Heart right ventricle (tissue), 16 donors: ENCODE measurements at regions not wholly inside any gene's neighbourhood (a gene's known extent, or its start where the extent isn't known, plus 50 kb on each side); places are given as distances from the start of the nearest gene placed in this dataset.
"Not testable (repeated sequence)": the region's sequence is repeated elsewhere in the genome, so short reads cannot be mapped to it uniquely, and the experiment has no call there.

ENCODE experiments used
- ATAC-seq, 8 donors: fragments of 200-7000 bp; cut with Tn5 transposase; one replicate each; pipeline ENCODE4 v1.9.1; 2020; ENCODE audit warnings: mild to moderate bottlenecking in 8 of 8, moderate library complexity in 8 of 8, moderate number of reproducible peaks in 1 of 8
- DNase-seq, 2 donors: peaks; one replicate each; pipeline ENCODE4 v3.0.0-alpha.2; 2020
- H3K27ac ChIP-seq, 10 donors: fragments of 200-600 bp; sonication (generic) in 2 of 10; one replicate each; pipeline versions ENCODE4 v1.5.0 to v1.8.0; 2020 to 2022; ENCODE audit warnings: mild to moderate bottlenecking in 3 of 10
- H3K27me3 ChIP-seq, 7 donors: fragments of 200-600 bp; one replicate each; pipeline ENCODE4 v1.8.0; 2021 to 2022; ENCODE audit warnings: mild to moderate bottlenecking in 2 of 7
- H3K36me3 ChIP-seq, 9 donors: fragments of 200-600 bp; sonication (generic) in 1 of 9; one replicate each; pipeline versions ENCODE4 v1.5.0 to v1.8.0; 2020 to 2022; ENCODE audit warnings: mild to moderate bottlenecking in 2 of 9
- H3K4me1 ChIP-seq, 9 donors: fragments of 200-600 bp; sonication (generic) in 1 of 9; one replicate each; pipeline versions ENCODE4 v1.5.0 to v1.8.0; 2020 to 2022; ENCODE audit warnings: mild to moderate bottlenecking in 4 of 9
- H3K4me3 ChIP-seq, 10 donors: fragments of 200-600 bp; sonication (generic) in 2 of 10; one replicate each; pipeline versions ENCODE4 v1.5.0 to v1.8.0; 2020 to 2022; ENCODE audit warnings: mild to moderate bottlenecking in 7 of 10, moderate library complexity in 2 of 10
- H3K9me3 ChIP-seq, 11 donors: fragments of 200-600 bp in 10 of 11; sonication (generic) in 2 of 11; one replicate each; pipeline versions ENCODE4 v1.5.0 to v1.8.0; 2013 to 2022; ENCODE audit warnings: mild to moderate bottlenecking in 2 of 11, control low read depth in 1 of 11, moderate library complexity in 1 of 11
- CTCF ChIP-seq, 9 donors: fragments of 200-600 bp; sonication (generic) in 2 of 9; IDR thresholded peaks; one replicate each; pipeline versions ENCODE4 v1.5.0 to v1.8.0; 2021 to 2022; ENCODE audit warnings: antibody characterized with exemption in 9 of 9, mild to moderate bottlenecking in 5 of 9, moderate library complexity in 1 of 9
- WGBS, 2 donors: extraction: QIAGEN DNeasy Blood & Tissue Kit; methylation state at CpG; one replicate each; pipeline ENCODE4 v1.1.7; 2013; ENCODE audit warnings: inconsistent platforms in 1 of 2; 5-methylcytosine and 5-hydroxymethylcytosine counted together
- intact Hi-C, 10 donors: fragments of 100-400 bp; cut with DNase I; formaldehyde crosslinking; loops; one replicate each; pipeline versions ENCODE4 v1.11.1 to v1.14.2; 2022
- donor health status: Arrhythmogenic right ventricular cardiomyopathy.
- donor health status: ischemic (EF 13 %, LVEDD 7.1; RV severe dilation, severe dysfunction).
- donor health status: healthy with polysubstance abuse.
- donor health status: DM: no; HTN: yes; CAD: no.
- donor health status: DM: no; HTN: no; CAD: no.
- donor health status: ischemic (EF 25% LVEDD 6.9; RV normal size, moderate dysfunction).
- donor health status: ischemic (EF 25% LVEDD 5.7; RV mildly dilated, moderate dysfunction).
- donor health status: healthy.
- donor health status: DM: yes; HTN: yes; CAD: no.
- donor health status: Ischemic cardiomyopathy.
- donor health status: ischemic (EF 35%, LVEDD 5.7; RV mildly dilated, moderate dysfunction).
- donor health status: nonischemic (EF 11% LVEDD 7.7; RV severe dilation, severe dysfunction).
- donor health status: DM: yes; HTN: yes; CAD: no.
- donor health status: PGD.
- donor health status: ischemic (EF 29% LVEDD 5.4; RV normal size, mild dysfunction).
- donor health status: nonischemic (EF 23%, LVEDD 6.1; RV moderate dilation, normal function).

GRCh38 chr16:5298202-5298601 lies 200.6 kb upstream of the EEF2KMT start:
- no peak for ATAC-seq
- no peak for TF ChIP-seq CTCF (IDR thresholded peaks at IDR 0.05)
- 68 to 83% methylated on average over 2 of the region's 3 CpGs for WGBS, 2 donors

GRCh38 chr16:5296176-5296575 lies 198.6 kb upstream of the EEF2KMT start:
- Histone ChIP-seq H3K4me3 (no peak overlapping the region), H3K4me1 (no peaks in the 10 kb centered on the region), H3K36me3 (no peaks in the 10 kb centered on the region), H3K27ac (no peak overlapping the region), H3K9me3 (peaks cover 0 to 7% (median 0%) of the 10 kb centered on the region in 11 donors), H3K27me3 (no peaks in the 10 kb centered on the region)
- no peak for ATAC-seq
- intact Hi-C loops: no loop called here
- no peak for DNase-seq
- no peak for TF ChIP-seq CTCF (IDR thresholded peaks at IDR 0.05)
- 55 to 57% methylated on average over 3 of the region's 3 CpGs for WGBS, 2 donors

More at GRCh38 chr16:5298202-5298601, 200.6 kb upstream of the EEF2KMT start:
- no peak for DNase-seq
- no peaks in the 10 kb centered on the region for H3K4me1 ChIP-seq
- no peaks in the 10 kb centered on the region for H3K27me3 ChIP-seq
- no peaks in the 10 kb centered on the region for H3K36me3 ChIP-seq
- no peak overlapping the region for H3K4me3 ChIP-seq
- H3K9me3 ChIP-seq: peaks cover 0 to 24% (median 11%) of the 10 kb centered on the region in 11 donors
- intact Hi-C loops: no loop called here
- no peak overlapping the region for H3K27ac ChIP-seq

- DNase-seq, H3K27me3 ChIP-seq, H3K4me1 ChIP-seq, ATAC-seq, H3K4me3 ChIP-seq, intact Hi-C loops, H3K27ac ChIP-seq, H3K9me3 ChIP-seq, H3K36me3 ChIP-seq: not testable (repeated sequence)
- WGBS, 2 donors: 49 to 51% methylated on average over 8 of the region's 8 CpGs
These were observed 197.7 kb upstream of the EEF2KMT start for GRCh38 chr16:5295304-5295703.

- intact Hi-C loops, H3K4me3 ChIP-seq, H3K4me1 ChIP-seq, ATAC-seq, DNase-seq, H3K27ac ChIP-seq, H3K36me3 ChIP-seq, H3K27me3 ChIP-seq: not testable (repeated sequence)
- whole genome bisulfite sequencing, 2 donors: 95 to 98% methylated on average over 2 of the region's 2 CpGs
- peaks cover 0 to 77% (median 18%) of the 10 kb centered on the region in 11 donors for H3K9me3 ChIP-seq
These were observed 184.6 kb upstream of the EEF2KMT start for GRCh38 chr16:5282152-5282551.

GRCh38 chr16:5257462-5257861 lies 159.9 kb upstream of the EEF2KMT start:
- Histone ChIP-seq H3K27me3 (peaks cover 0 to 9% (median 0%) of the 10 kb centered on the region in 7 donors), H3K27ac (no peak overlapping the region), H3K4me3 (no peak overlapping the region), H3K36me3 (no peaks in the 10 kb centered on the region), H3K4me1 (no peaks in the 10 kb centered on the region), H3K9me3 (no peaks in the 10 kb centered on the region)
- 44 to 51% methylated on average over 11 of the region's 11 CpGs for WGBS, 2 donors
- intact Hi-C loops: no loop called here
- no peak for ATAC-seq
- no peak for DNase-seq
- no peak for TF ChIP-seq CTCF (IDR thresholded peaks at IDR 0.05)
